SU-DHL-6 (cell line): ENCODE measurements at regions not wholly inside any gene's neighbourhood (a gene's known extent, or its start where the extent isn't known, plus 50 kb on each side); places are given as distances from the start of the nearest gene placed in this dataset.

Source experiments
- H2AFZ ChIP-seq: fragments of 200-600 bp; sonication (generic); 2 replicates; pipeline ENCODE4 v1.6.1; 2014; ENCODE audit warnings: low read depth, mild to moderate bottlenecking, moderate library complexity, mixed read lengths, antibody characterized with exemption, low read length; ENCODE audit not compliant: severe bottlenecking
- H3F3A ChIP-seq: fragments of 200-600 bp; shearing (Covaris generic); 2 replicates; pipeline ENCODE4 v1.6.0; 2016; ENCODE audit warnings: antibody characterized with exemption, mild to moderate bottlenecking; ENCODE audit not compliant: insufficient read depth
- H3K27ac ChIP-seq: fragments of 200-600 bp; sonication (generic); 2 replicates; pipeline ENCODE4 v1.5.1; 2016; ENCODE audit warnings: low read depth, mild to moderate bottlenecking, low read length, moderate library complexity, mixed read lengths
- H3K27me3 ChIP-seq: fragments of 200-600 bp; sonication (generic), shearing (Covaris generic); 2 replicates; pipeline ENCODE4 v1.6.0; 2014; ENCODE audit warnings: mild to moderate bottlenecking, low read length
- H3K36me3 ChIP-seq: fragments of 200-600 bp; sonication (generic); 2 replicates; pipeline ENCODE4 v1.6.1; 2014; ENCODE audit warnings: mild to moderate bottlenecking, low read length, mixed read lengths
- H3K4me2 ChIP-seq: fragments of 300-600, 200-600 bp; shearing (Covaris generic), sonication (generic); 2 replicates; pipeline ENCODE4 v1.6.0; 2014; ENCODE audit warnings: low read length, low read depth, mild to moderate bottlenecking; ENCODE audit not compliant: poor library complexity, severe bottlenecking
- H3K4me3 ChIP-seq: fragments of 200-600 bp; sonication (generic); 2 replicates; pipeline ENCODE4 v1.5.1; 2014; ENCODE audit warnings: antibody characterized with exemption, low read length, mild to moderate bottlenecking, mixed read lengths; ENCODE audit not compliant: insufficient read depth, poor library complexity, severe bottlenecking
- H3K79me2 ChIP-seq: fragments of 200-600 bp; sonication (generic); 2 replicates; pipeline ENCODE4 v1.6.1; 2014; ENCODE audit warnings: mild to moderate bottlenecking, low read length, moderate library complexity; ENCODE audit not compliant: insufficient read depth
- H3K9ac ChIP-seq: fragments of 200-600 bp; sonication (generic); 2 replicates; pipeline ENCODE4 v1.7.0; 2014; ENCODE audit warnings: mild to moderate bottlenecking, low read length
- H3K9me2 ChIP-seq: fragments of 200-600 bp; sonication (generic); replicated peaks from 2 replicates; pipeline ENCODE4 v1.6.1; 2014; ENCODE audit warnings: low read length; ENCODE audit not compliant: insufficient read depth
- H3K9me3 ChIP-seq: fragments of 200-600 bp; sonication (generic); 2 replicates; pipeline ENCODE4 v1.6.1; 2014; ENCODE audit warnings: low read length, mixed read lengths; ENCODE audit not compliant: insufficient read depth
- H4K20me1 ChIP-seq: fragments of 200-600 bp; sonication (generic); 2 replicates; pipeline ENCODE4 v1.6.1; 2014; ENCODE audit warnings: low read depth, mild to moderate bottlenecking, antibody characterized with exemption, low read length, moderate library complexity, mixed read lengths
- CTCF ChIP-seq: fragments of 200-600 bp; sonication (generic); IDR thresholded peaks from one replicate; pipeline ENCODE4 v1.5.1; 2017; ENCODE audit warnings: antibody characterized with exemption, mild to moderate bottlenecking, low read length, moderate library complexity; ENCODE audit not compliant: insufficient read depth, poor library complexity, severe bottlenecking
- EZH2phosphoT487 ChIP-seq: fragments of 200-600 bp; sonication (generic), shearing (Covaris generic); conservative IDR thresholded peaks from 2 replicates; pipeline ENCODE4 v1.6.1; 2018; ENCODE audit warnings: mild to moderate bottlenecking, antibody characterized with exemption, low read length, moderate library complexity, mixed read lengths

- no peaks in the 10 kb centered on the region for H3K36me3 ChIP-seq
These were observed 128.9 kb downstream of the TMEM200A start for GRCh38 chr6:130494729-130495128.

GRCh38 chr6:130500693-130501092 lies 134.9 kb downstream of the TMEM200A start:
- Histone ChIP-seq H3K79me2 (no peaks in the 10 kb centered on the region), H3K4me3 (no peak overlapping the region), H3F3A (no peaks in the 10 kb centered on the region), H3K27ac (no peak overlapping the region), H4K20me1 (no peaks in the 10 kb centered on the region), H3K9ac (no peak overlapping the region), H3K27me3 (no peaks in the 10 kb centered on the region), H3K4me2 (no peak overlapping the region), H3K9me2 (no peaks in the 10 kb centered on the region), H3K36me3 (no peaks in the 10 kb centered on the region), H2AFZ (no peak overlapping the region), H3K9me3 (no peaks in the 10 kb centered on the region)
- TF ChIP-seq EZH2phosphoT487 (no peak), CTCF (no peak)

More at GRCh38 chr6:130494729-130495128, 128.9 kb downstream of the TMEM200A start:
- no peaks in the 10 kb centered on the region for H3K9me2 ChIP-seq
- no peak overlapping the region for H2AFZ ChIP-seq
- H3K9ac ChIP-seq: no peak overlapping the region
- no peak for TF ChIP-seq CTCF
- no peak for TF ChIP-seq EZH2phosphoT487
- no peaks in the 10 kb centered on the region for H3F3A ChIP-seq
- no peak overlapping the region for H3K4me2 ChIP-seq
- no peak overlapping the region for H3K27ac ChIP-seq
- H3K79me2 ChIP-seq: no peaks in the 10 kb centered on the region
- no peaks in the 10 kb centered on the region for H4K20me1 ChIP-seq
- H3K27me3 ChIP-seq: no peaks in the 10 kb centered on the region
- H3K4me3 ChIP-seq: no peak overlapping the region
- no peaks in the 10 kb centered on the region for H3K9me3 ChIP-seq

- Histone ChIP-seq H3K9me3 (no peaks in the 10 kb centered on the region), H3K36me3 (no peaks in the 10 kb centered on the region), H3K27ac (no peak overlapping the region), H3K4me2 (no peak overlapping the region), H2AFZ (no peak overlapping the region), H3K9ac (no peak overlapping the region), H3K27me3 (no peaks in the 10 kb centered on the region), H3F3A (no peaks in the 10 kb centered on the region), H4K20me1 (no peaks in the 10 kb centered on the region), H3K4me3 (no peak overlapping the region), H3K79me2 (no peaks in the 10 kb centered on the region), H3K9me2 (no peaks in the 10 kb centered on the region)
- TF ChIP-seq CTCF (no peak), EZH2phosphoT487 (no peak)
These were observed 137.3 kb downstream of the TMEM200A start for GRCh38 chr6:130503146-130503545.
